Gastrocnemius medialis (tissue), 4 donors: ENCODE measurements at regions not wholly inside any gene's neighbourhood (a gene's known extent, or its start where the extent isn't known, plus 50 kb on each side); places are given as distances from the start of the nearest gene placed in this dataset.

Experiments used
- ATAC-seq, 2 donors: fragments of 150-250 bp; one replicate each; pipeline ENCODE4 v1.9.1; 2016
- DNase-seq, 2 donors: peaks; one replicate each; pipeline ENCODE4 v3.0.0-alpha.2; 2019
- H3K27ac ChIP-seq, 4 donors: fragments of 200-600 bp; sonication (generic); 1 replicate in 1 of 4; 2 replicates in 3 of 4; pipeline ENCODE4 v1.5.1; 2016 to 2018; ENCODE audit warnings: mild to moderate bottlenecking in 2 of 4, moderate library complexity in 1 of 4
- H3K27me3 ChIP-seq, 3 donors: fragments of 200-600 bp; sonication (generic) in 2 of 3; 1 replicate in 1 of 3; 2 replicates in 2 of 3; pipeline versions ENCODE4 v1.5.1 to v1.6.0; 2016 to 2019; ENCODE audit warnings: mild to moderate bottlenecking in 1 of 3, moderate library complexity in 1 of 3
- H3K36me3 ChIP-seq, 2 donors: fragments of 200-600 bp; sonication (generic) in 1 of 2; one replicate each; pipeline ENCODE4 v1.5.1; 2017 to 2018
- H3K4me1 ChIP-seq, 2 donors: fragments of 200-600 bp; sonication (generic) in 1 of 2; one replicate each; pipeline ENCODE4 v1.5.1; 2016 to 2017; ENCODE audit warnings: mild to moderate bottlenecking in 2 of 2
- H3K4me3 ChIP-seq, 4 donors: fragments of 200-600 bp; sonication (generic) in 3 of 4; 1 replicate in 1 of 4; 2 replicates in 3 of 4; pipeline ENCODE4 v1.5.1; 2016 to 2019; ENCODE audit warnings: mild to moderate bottlenecking in 2 of 4
- H3K9me3 ChIP-seq, 3 donors: fragments of 200-600 bp; sonication (generic) in 2 of 3; 1 replicate in 1 of 3; 2 replicates in 2 of 3; pipeline ENCODE4 v1.5.1; 2016 to 2019
- POLR2A ChIP-seq, 2 donors: fragments of 450-650 bp; IDR thresholded peaks; one replicate each; pipeline ENCODE4 v1.6.1; 2017; ENCODE audit warnings: antibody characterized with exemption in 2 of 2, mild to moderate bottlenecking in 2 of 2, moderate library complexity in 2 of 2
- in situ Hi-C, 4 donors: fragments of 200-750 bp; cut with MboI; loops; one replicate each; pipeline versions ENCODE4 v1.15.0 to v1.8.0; 2017; ENCODE audit warnings: low sequenced_read_pairs in 4 of 4
- intact Hi-C: fragments of 100-400 bp; cut with DNase I; formaldehyde crosslinking; loops from one replicate; pipeline ENCODE4 v1.15.1; 2023; ENCODE audit warnings: low total_unique reads
- TF ChIP-seq, protein P1 (sequence below), 5 experiments: fragments of 450-650 bp in 3 of 5; fragments of 200-600 bp in 2 of 5; sonication (generic) in 2 of 5; IDR thresholded peaks in 4 of 5; conservative IDR thresholded peaks in 1 of 5; 1 replicate in 4 of 5; 2 replicates in 1 of 5; pipeline ENCODE4 v1.5.1; 2016 to 2019; ENCODE audit warnings: antibody characterized with exemption in 5 of 5, mild to moderate bottlenecking in 3 of 5, moderate library complexity in 3 of 5

DNA sequence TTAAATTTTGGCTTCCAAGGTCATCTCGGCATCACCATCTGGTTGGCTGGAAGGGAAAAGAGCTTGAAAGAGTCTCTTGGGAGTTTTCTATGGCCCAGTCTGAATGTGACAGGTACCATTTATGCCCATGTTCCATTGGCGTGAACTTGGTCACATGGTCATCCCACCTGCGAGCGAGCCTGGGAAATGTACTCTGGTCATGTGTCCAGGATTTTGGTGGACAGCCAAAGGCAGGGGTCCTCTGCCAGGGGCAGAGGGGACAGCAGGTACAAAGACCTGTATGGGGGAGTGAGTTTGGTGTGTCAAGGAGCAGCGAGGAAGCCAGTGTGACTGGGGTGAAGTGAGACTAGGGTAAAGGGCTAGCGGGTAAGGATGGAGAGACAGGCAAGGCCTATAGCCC lies 112.6 kb downstream of the CDC5L start:
- TF ChIP-seq, protein P1, sequence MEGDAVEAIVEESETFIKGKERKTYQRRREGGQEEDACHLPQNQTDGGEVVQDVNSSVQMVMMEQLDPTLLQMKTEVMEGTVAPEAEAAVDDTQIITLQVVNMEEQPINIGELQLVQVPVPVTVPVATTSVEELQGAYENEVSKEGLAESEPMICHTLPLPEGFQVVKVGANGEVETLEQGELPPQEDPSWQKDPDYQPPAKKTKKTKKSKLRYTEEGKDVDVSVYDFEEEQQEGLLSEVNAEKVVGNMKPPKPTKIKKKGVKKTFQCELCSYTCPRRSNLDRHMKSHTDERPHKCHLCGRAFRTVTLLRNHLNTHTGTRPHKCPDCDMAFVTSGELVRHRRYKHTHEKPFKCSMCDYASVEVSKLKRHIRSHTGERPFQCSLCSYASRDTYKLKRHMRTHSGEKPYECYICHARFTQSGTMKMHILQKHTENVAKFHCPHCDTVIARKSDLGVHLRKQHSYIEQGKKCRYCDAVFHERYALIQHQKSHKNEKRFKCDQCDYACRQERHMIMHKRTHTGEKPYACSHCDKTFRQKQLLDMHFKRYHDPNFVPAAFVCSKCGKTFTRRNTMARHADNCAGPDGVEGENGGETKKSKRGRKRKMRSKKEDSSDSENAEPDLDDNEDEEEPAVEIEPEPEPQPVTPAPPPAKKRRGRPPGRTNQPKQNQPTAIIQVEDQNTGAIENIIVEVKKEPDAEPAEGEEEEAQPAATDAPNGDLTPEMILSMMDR (IDR thresholded peaks at IDR 0.05 in 4 of 5, conservative IDR thresholded peaks at IDR 0.05 in 1 of 5): no peak
- no peak for TF ChIP-seq POLR2A (IDR thresholded peaks at IDR 0.05)
- H3K36me3 ChIP-seq: no peaks in the 10 kb centered on the region
- H3K9me3 ChIP-seq: no peaks in the 10 kb centered on the region
- no peak for DNase-seq
- no peak overlapping the region for H3K4me3 ChIP-seq
- no peaks in the 10 kb centered on the region for H3K4me1 ChIP-seq
- in situ Hi-C loops (no loop called here), intact Hi-C loops (no loop called here)
- ATAC-seq: no peak
- H3K27me3 ChIP-seq: no peaks in the 10 kb centered on the region
- H3K27ac ChIP-seq: no peak overlapping the region

DNA sequence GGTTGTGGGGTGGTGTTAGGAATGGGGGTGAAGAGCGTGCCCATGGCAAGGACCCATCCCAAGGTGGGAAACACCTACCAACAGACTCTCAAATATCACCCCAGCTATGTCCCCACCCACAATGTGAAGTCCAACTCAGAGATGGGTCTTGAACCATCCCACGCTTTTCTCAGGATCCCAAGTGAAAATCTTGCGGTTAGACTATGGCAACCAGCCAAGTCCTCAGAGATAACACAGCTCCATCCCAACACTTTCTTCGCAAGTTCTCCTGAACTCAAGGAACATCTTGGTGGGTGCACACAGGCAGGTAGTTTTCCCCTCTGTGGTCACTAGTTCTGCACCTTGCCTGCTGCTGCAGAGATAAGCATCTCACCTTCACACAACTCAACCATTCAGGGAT lies 116.0 kb downstream of the CDC5L start:
- Histone ChIP-seq H3K27me3 (no peaks in the 10 kb centered on the region), H3K27ac (no peak overlapping the region), H3K4me1 (no peaks in the 10 kb centered on the region), H3K36me3 (no peaks in the 10 kb centered on the region), H3K9me3 (no peaks in the 10 kb centered on the region), H3K4me3 (no peak overlapping the region)
- in situ Hi-C loops: no loop called here
- ATAC-seq (no peak), DNase-seq (no peak)
- TF ChIP-seq, protein P1 (IDR thresholded peaks at IDR 0.05 in 4 of 5, conservative IDR thresholded peaks at IDR 0.05 in 1 of 5): no peak
- TF ChIP-seq POLR2A (IDR thresholded peaks at IDR 0.05): no peak
- intact Hi-C loops: no loop called here

DNA sequence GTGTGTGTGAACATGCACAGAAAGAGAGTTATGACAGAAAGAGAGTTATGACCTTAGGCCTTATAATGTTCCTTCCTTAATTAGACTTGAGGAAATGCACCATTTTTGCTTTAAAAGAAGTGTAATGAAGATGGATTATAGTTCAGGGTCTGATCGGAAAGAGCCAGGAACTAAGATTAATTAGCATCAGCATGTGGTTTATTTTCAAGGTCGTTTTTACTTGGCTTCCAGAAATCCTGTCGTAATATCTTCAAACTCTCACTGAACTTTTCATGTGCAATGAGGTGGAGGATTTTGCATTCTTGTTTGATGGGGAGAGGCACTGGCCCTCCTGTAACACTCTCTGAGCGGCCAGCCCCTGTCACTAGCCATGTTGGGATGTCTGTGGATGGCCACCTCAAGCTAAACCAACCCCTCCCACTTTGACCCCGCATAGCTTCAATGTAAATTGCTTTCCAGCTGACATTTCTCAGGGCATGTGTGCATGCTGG lies 116.8 kb downstream of the CDC5L start:
- in situ Hi-C loops: no loop called here
- ATAC-seq: no peak
- no peak for DNase-seq
- no peak overlapping the region for H3K4me3 ChIP-seq
- intact Hi-C loops: no loop called here
- H3K9me3 ChIP-seq: no peaks in the 10 kb centered on the region
- H3K27me3 ChIP-seq: no peaks in the 10 kb centered on the region
- no peak for TF ChIP-seq POLR2A (IDR thresholded peaks at IDR 0.05)
- TF ChIP-seq, protein P1 (IDR thresholded peaks at IDR 0.05 in 4 of 5, conservative IDR thresholded peaks at IDR 0.05 in 1 of 5): no peak
- no peaks in the 10 kb centered on the region for H3K4me1 ChIP-seq
- H3K36me3 ChIP-seq: no peaks in the 10 kb centered on the region
- no peak overlapping the region for H3K27ac ChIP-seq

DNA sequence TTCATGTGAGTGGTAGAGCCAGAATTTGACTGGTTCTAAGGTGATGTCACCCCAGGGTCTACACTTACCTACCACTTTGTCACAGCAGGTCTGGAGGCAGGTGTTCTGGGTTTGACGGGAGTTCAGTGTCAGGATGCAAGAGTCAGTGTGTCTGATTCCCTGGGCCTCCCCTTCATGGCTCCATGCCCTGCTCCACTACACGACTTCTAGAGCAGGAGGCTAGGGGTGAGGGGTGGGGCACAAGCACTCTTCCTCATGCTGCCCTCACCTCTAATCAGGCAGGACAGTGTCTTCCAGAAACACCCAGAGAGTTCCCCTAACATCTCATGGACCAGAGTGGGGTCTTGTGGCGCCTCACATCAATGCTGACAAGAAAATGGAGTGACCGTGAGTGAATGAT lies 118.2 kb downstream of the CDC5L start:
- Histone ChIP-seq H3K27ac (no peak overlapping the region), H3K27me3 (no peaks in the 10 kb centered on the region), H3K9me3 (no peaks in the 10 kb centered on the region), H3K4me3 (no peak overlapping the region), H3K4me1 (no peaks in the 10 kb centered on the region), H3K36me3 (no peaks in the 10 kb centered on the region)
- TF ChIP-seq, protein P1 (IDR thresholded peaks at IDR 0.05 in 4 of 5, conservative IDR thresholded peaks at IDR 0.05 in 1 of 5): no peak
- TF ChIP-seq POLR2A (IDR thresholded peaks at IDR 0.05): no peak
- intact Hi-C loops (no loop called here), in situ Hi-C loops (no loop called here)
- ATAC-seq (no peak), DNase-seq (no peak)

DNA sequence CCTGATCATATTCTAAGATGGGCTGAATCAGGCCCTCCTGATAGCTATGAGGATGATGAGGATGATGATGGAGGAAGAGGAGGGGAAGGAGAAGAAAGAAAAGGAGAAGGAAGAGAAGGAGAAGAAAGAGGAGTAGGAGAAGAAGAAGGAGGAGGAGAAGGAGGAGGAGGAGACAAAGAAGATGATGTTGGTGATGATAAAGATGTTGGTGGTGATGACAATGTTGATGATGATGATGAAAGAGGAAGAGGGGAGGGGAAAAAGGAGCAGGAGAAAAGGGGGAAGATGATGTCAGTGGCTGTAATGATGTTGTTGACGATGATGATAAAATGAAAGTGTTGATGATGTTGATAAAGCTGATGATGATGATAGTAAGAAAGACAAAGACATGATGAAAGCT lies 119.5 kb downstream of the CDC5L start:
- TF ChIP-seq POLR2A (IDR thresholded peaks at IDR 0.05): no peak
- TF ChIP-seq, protein P1 (IDR thresholded peaks at IDR 0.05 in 4 of 5, conservative IDR thresholded peaks at IDR 0.05 in 1 of 5): no peak
- Histone ChIP-seq H3K27ac (no peak overlapping the region), H3K9me3 (no peaks in the 10 kb centered on the region), H3K4me3 (no peak overlapping the region), H3K4me1 (no peaks in the 10 kb centered on the region), H3K27me3 (no peaks in the 10 kb centered on the region), H3K36me3 (no peaks in the 10 kb centered on the region)
- intact Hi-C loops: no loop called here
- in situ Hi-C loops: no loop called here
- ATAC-seq (no peak), DNase-seq (no peak)
